Neural cell (in vitro differentiated cells): ENCODE measurements at regions not wholly inside any gene's neighbourhood (a gene's known extent, or its start where the extent isn't known, plus 50 kb on each side); places are given as distances from the start of the nearest gene placed in this dataset.

Experiments used
- EP300 ChIP-seq: fragments of 450-650 bp; conservative IDR thresholded peaks from 2 replicates; pipeline ENCODE4 v1.6.1; 2014; ENCODE audit warnings: antibody characterized with exemption, mild to moderate bottlenecking, moderate library complexity; ENCODE audit not compliant: poor library complexity, severe bottlenecking
- TF ChIP-seq, protein P1 (sequence below): fragments of 450-650 bp; IDR thresholded peaks from 2 replicates; pipeline ENCODE4 v1.5.1; 2014; ENCODE audit warnings: antibody characterized with exemption, mild to moderate bottlenecking, moderate library complexity; ENCODE audit not compliant: poor library complexity, severe bottlenecking

DNA sequence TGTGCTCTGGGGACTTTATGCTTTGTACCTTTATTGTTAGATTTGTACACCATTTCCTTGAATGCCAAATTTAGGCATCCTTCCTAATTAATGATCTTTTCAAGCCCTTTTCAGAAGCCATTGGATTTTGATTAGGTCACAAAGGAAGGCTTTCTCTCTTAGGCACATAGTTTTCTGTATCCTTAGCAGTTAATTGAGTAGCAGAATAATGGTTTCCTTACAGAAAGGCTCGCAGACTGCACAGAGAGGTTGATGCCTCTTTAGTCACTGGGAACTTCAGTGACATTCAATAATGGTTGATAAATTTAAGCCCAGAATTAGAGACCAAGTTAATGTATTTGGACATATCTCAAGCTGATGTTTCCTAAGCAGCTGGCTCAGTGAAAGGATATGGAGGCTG is 139.1 kb upstream of the VGLL2 start:
- TF ChIP-seq, protein P1, sequence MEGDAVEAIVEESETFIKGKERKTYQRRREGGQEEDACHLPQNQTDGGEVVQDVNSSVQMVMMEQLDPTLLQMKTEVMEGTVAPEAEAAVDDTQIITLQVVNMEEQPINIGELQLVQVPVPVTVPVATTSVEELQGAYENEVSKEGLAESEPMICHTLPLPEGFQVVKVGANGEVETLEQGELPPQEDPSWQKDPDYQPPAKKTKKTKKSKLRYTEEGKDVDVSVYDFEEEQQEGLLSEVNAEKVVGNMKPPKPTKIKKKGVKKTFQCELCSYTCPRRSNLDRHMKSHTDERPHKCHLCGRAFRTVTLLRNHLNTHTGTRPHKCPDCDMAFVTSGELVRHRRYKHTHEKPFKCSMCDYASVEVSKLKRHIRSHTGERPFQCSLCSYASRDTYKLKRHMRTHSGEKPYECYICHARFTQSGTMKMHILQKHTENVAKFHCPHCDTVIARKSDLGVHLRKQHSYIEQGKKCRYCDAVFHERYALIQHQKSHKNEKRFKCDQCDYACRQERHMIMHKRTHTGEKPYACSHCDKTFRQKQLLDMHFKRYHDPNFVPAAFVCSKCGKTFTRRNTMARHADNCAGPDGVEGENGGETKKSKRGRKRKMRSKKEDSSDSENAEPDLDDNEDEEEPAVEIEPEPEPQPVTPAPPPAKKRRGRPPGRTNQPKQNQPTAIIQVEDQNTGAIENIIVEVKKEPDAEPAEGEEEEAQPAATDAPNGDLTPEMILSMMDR: no peak
- TF ChIP-seq EP300: no peak
